Neural progenitor cell (in vitro differentiated cells): ENCODE measurements at regions not wholly inside any gene's neighbourhood (a gene's known extent, or its start where the extent isn't known, plus 50 kb on each side); places are given as distances from the start of the nearest gene placed in this dataset.

Experiments
- DNase-seq: peaks from one replicate; pipeline ENCODE4 v3.0.0-alpha.2; 2016; ENCODE audit warnings: low spot score
- H2AFZ ChIP-seq: fragments of 200-600 bp; sonication (generic); replicated peaks from 2 replicates; pipeline ENCODE4 v1.6.1; 2016; ENCODE audit warnings: antibody characterized with exemption
- H3F3A ChIP-seq: fragments of 200-600 bp; sonication (generic); 2 replicates; pipeline ENCODE4 v1.6.1; 2016; ENCODE audit warnings: antibody characterized with exemption, low read depth
- H3K27ac ChIP-seq: fragments of 200-600 bp; sonication (generic); 2 replicates; pipeline ENCODE4 v1.5.1; 2016; ENCODE audit warnings: mild to moderate bottlenecking
- H3K27me3 ChIP-seq: fragments of 200-600 bp; sonication (generic); 2 replicates; pipeline ENCODE4 v1.6.1; 2016; ENCODE audit warnings: mild to moderate bottlenecking, moderate library complexity
- H3K36me3 ChIP-seq: fragments of 200-600 bp; sonication (generic); 2 replicates; pipeline ENCODE4 v1.5.1; 2016
- H3K4me1 ChIP-seq: fragments of 200-600 bp; sonication (generic); 2 replicates; pipeline ENCODE4 v1.6.1; 2016; ENCODE audit warnings: mixed run types
- H3K4me2 ChIP-seq: fragments of 200-600 bp; sonication (generic); 2 replicates; pipeline ENCODE4 v1.6.1; 2016
- H3K4me3 ChIP-seq: fragments of 200-600 bp; sonication (generic); 2 replicates; pipeline ENCODE4 v1.5.1; 2016
- H3K79me2 ChIP-seq: fragments of 200-600 bp; sonication (generic); 2 replicates; pipeline ENCODE4 v1.6.1; 2016; ENCODE audit warnings: low read depth
- H3K9ac ChIP-seq: fragments of 200-600 bp; sonication (generic); 2 replicates; pipeline ENCODE4 v1.6.1; 2016
- H3K9me3 ChIP-seq: fragments of 200-600 bp; sonication (generic); 2 replicates; pipeline ENCODE4 v1.5.1; 2016; ENCODE audit warnings: low read depth
- H4K20me1 ChIP-seq: fragments of 200-600 bp; sonication (generic); 2 replicates; pipeline ENCODE4 v1.6.1; 2016; ENCODE audit warnings: low read depth
- H3K27ac Mint-ChIP-seq: 3 replicates; pipeline ENCODE4 v1.8.0; 2021; ENCODE audit warnings: mixed read lengths
- H3K27me3 Mint-ChIP-seq: 2 replicates; pipeline ENCODE4 v1.8.0; 2022; ENCODE audit warnings: low read depth, mild to moderate bottlenecking, inconsistent platforms, moderate library complexity, mixed read lengths; ENCODE audit not compliant: insufficient read depth
- H3K36me3 Mint-ChIP-seq: 3 replicates; pipeline ENCODE4 v1.8.0; 2021; ENCODE audit warnings: mixed read lengths
- H3K4me1 Mint-ChIP-seq: 3 replicates; pipeline ENCODE4 v1.8.0; 2021; ENCODE audit warnings: mixed read lengths
- H3K4me3 Mint-ChIP-seq: 3 replicates; pipeline ENCODE4 v1.8.0; 2021; ENCODE audit warnings: mild to moderate bottlenecking, moderate library complexity, mixed read lengths
- H3K9me3 Mint-ChIP-seq: 3 replicates; pipeline ENCODE4 v1.8.0; 2020; ENCODE audit warnings: mixed read lengths
- EZH2 ChIP-seq: fragments of 200-600 bp; sonication (generic); IDR thresholded peaks from 2 replicates; pipeline ENCODE4 v1.6.1; 2017; ENCODE audit warnings: antibody characterized with exemption, mild to moderate bottlenecking, moderate library complexity
- EZH2phosphoT487 ChIP-seq: fragments of 200-600 bp; sonication (generic); IDR thresholded peaks from 2 replicates; pipeline ENCODE4 v1.6.1; 2017; ENCODE audit warnings: antibody characterized with exemption
- TF ChIP-seq, protein P1 (sequence below): fragments of 200-600 bp; sonication (generic); IDR thresholded peaks from 2 replicates; pipeline ENCODE4 v1.5.1; 2017; ENCODE audit warnings: antibody characterized with exemption, mild to moderate bottlenecking

DNA sequence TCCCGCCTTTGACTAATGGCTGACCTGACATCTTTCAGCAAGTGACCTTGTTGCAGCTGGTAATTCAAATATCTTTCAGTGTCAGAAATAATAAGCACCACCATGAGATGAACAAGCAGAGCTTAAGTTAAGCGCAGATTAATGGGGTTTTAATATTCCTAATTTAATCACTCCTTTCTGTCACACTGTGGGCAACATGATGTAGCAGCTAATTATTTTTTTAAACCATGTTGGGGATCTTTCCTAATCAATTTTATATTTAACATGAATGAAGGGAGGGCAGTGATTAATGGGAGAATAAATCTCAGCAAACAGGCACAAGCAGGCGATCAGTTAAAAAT is 353.6 kb upstream of the TNRC6C start:
- H3K9me3 Mint-ChIP-seq = no peaks in the 10 kb centered on the region
- H3K4me1 Mint-ChIP-seq = peaks cover 27% of the 10 kb centered on the region
- H2AFZ ChIP-seq = no peak overlapping the region
- no peak overlapping the region for H3K4me2 ChIP-seq
- H3K79me2 ChIP-seq = no peaks in the 10 kb centered on the region
- no peaks in the 10 kb centered on the region for H4K20me1 ChIP-seq
- DNase-seq = no peak
- no peak overlapping the region for H3K4me3 ChIP-seq
- no peaks in the 10 kb centered on the region for H3K27me3 ChIP-seq
- no peaks in the 10 kb centered on the region for H3K9me3 ChIP-seq
- H3K27ac ChIP-seq = no peak overlapping the region
- no peak overlapping the region for H3K27ac Mint-ChIP-seq
- H3K36me3 ChIP-seq = no peaks in the 10 kb centered on the region
- TF ChIP-seq EZH2 (no peak), EZH2phosphoT487 (no peak)
- TF ChIP-seq, protein P1, sequence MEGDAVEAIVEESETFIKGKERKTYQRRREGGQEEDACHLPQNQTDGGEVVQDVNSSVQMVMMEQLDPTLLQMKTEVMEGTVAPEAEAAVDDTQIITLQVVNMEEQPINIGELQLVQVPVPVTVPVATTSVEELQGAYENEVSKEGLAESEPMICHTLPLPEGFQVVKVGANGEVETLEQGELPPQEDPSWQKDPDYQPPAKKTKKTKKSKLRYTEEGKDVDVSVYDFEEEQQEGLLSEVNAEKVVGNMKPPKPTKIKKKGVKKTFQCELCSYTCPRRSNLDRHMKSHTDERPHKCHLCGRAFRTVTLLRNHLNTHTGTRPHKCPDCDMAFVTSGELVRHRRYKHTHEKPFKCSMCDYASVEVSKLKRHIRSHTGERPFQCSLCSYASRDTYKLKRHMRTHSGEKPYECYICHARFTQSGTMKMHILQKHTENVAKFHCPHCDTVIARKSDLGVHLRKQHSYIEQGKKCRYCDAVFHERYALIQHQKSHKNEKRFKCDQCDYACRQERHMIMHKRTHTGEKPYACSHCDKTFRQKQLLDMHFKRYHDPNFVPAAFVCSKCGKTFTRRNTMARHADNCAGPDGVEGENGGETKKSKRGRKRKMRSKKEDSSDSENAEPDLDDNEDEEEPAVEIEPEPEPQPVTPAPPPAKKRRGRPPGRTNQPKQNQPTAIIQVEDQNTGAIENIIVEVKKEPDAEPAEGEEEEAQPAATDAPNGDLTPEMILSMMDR = no peak
- peaks cover 8% of the 10 kb centered on the region for H3K4me1 ChIP-seq
- no peaks in the 10 kb centered on the region for H3K36me3 Mint-ChIP-seq
- H3K9ac ChIP-seq = no peak overlapping the region
- H3F3A ChIP-seq = no peaks in the 10 kb centered on the region
- H3K27me3 Mint-ChIP-seq = peaks cover 8% of the 10 kb centered on the region
- H3K4me3 Mint-ChIP-seq = no peak overlapping the region

DNA sequence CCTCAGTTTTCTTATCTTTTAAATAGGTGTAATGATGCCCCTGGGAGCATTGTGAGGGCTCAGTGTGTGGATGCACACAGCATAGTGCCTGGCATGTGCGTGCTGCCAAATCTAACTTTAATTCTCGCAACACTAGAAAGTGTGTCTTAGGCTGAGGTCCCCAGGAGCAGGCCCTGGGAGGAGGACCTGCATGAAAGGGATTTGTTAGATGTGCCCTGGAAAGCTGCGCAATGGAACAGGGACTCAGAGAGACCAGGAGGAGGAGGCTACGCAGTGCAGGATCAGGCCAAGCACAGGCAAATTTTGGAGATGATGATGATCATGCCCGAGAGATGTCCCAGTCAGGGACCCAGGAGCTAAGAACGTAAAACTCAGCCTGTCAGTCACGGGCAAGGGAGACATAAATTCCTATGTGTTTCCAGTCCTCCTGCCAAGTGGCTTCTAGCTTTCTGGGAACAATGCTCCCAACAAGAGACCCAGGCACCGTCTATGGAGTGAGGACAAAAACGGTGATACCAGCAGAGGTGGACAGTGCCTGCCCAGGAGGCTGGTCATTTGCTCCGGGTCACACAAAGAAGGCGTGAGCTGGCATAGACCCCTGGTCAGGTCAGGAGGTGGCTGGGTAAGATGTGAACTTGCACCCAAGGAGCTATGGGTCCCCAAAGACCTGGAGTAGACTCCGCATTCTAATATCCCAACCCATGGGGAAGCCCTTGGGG is 352.2 kb upstream of the TNRC6C start:
- Histone ChIP-seq H3K79me2 (no peaks in the 10 kb centered on the region), H2AFZ (no peak overlapping the region), H3F3A (no peaks in the 10 kb centered on the region), H3K9me3 (no peaks in the 10 kb centered on the region), H3K9ac (no peak overlapping the region), H3K27ac (no peak overlapping the region), H3K4me3 (no peak overlapping the region), H3K27me3 (no peaks in the 10 kb centered on the region), H3K36me3 (no peaks in the 10 kb centered on the region), H3K4me1 (peaks cover 7% of the 10 kb centered on the region), H4K20me1 (no peaks in the 10 kb centered on the region), H3K4me2 (no peak overlapping the region)
- Mint-ChIP-seq H3K4me1 (peaks cover 27% of the 10 kb centered on the region), H3K36me3 (no peaks in the 10 kb centered on the region), H3K4me3 (no peak overlapping the region), H3K27me3 (peaks cover 8% of the 10 kb centered on the region), H3K9me3 (no peaks in the 10 kb centered on the region), H3K27ac (peak overlapping the region; percentile 78)
- TF ChIP-seq, protein P1 = no peak
- TF ChIP-seq EZH2phosphoT487 = no peak
- no peak for TF ChIP-seq EZH2
- no peak for DNase-seq

DNA sequence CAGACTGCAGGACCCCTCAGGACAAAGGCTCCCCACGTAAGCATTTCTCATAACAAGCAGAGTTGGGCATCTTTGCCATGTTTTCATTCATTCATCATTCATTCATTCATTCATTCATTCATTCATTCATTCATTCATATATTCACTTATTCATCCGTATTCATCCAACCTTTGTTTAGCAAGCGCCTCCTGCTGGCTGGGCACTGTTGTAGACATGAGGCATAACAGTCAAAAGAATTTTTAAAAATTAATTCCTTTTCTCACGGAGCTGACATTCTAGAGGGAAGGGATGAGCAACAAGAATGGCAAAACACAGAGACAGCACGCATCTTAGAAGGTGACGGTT is 351.7 kb upstream of the TNRC6C start:
- Histone ChIP-seq H3K27ac (no peak overlapping the region), H2AFZ (no peak overlapping the region), H3K27me3 (no peaks in the 10 kb centered on the region), H3K4me1 (peaks cover 2% of the 10 kb centered on the region), H3K9me3 (no peaks in the 10 kb centered on the region), H3K79me2 (no peaks in the 10 kb centered on the region), H4K20me1 (no peaks in the 10 kb centered on the region), H3F3A (no peaks in the 10 kb centered on the region), H3K4me3 (no peak overlapping the region), H3K4me2 (no peak overlapping the region), H3K9ac (no peak overlapping the region), H3K36me3 (no peaks in the 10 kb centered on the region)
- Mint-ChIP-seq H3K4me3 (no peak overlapping the region), H3K27ac (no peak overlapping the region), H3K27me3 (peaks cover 8% of the 10 kb centered on the region), H3K4me1 (peaks cover 22% of the 10 kb centered on the region), H3K9me3 (peaks cover 2% of the 10 kb centered on the region), H3K36me3 (no peaks in the 10 kb centered on the region)
- no peak for TF ChIP-seq EZH2
- no peak for TF ChIP-seq EZH2phosphoT487
- TF ChIP-seq, protein P1 = no peak
- no peak for DNase-seq
